ENCODE measurements at regions not wholly inside any gene's neighbourhood (a gene's known extent, or its start where the extent isn't known, plus 50 kb on each side); places are given as distances from the start of the nearest gene placed in this dataset.

- Mint-ChIP-seq H3K9me3 (no peaks in the 10 kb centered on the region), H3K27me3 (peaks cover 55% of the 10 kb centered on the region), H3K27ac (no peak overlapping the region), H3K4me1 (ENCODE audit: low read depth) (peaks cover 15% of the 10 kb centered on the region), H3K36me3 (ENCODE audit: low read depth) (no peaks in the 10 kb centered on the region), H3K4me3 (no peak overlapping the region)
- TF ChIP-seq CTCF (IDR thresholded peaks at IDR 0.05) = no peak
- intact Hi-C loops (cut with DNase I, micrococcal nuclease) = no loop called here
- Histone ChIP-seq H3K9me3 (ENCODE audit: control insufficient read depth in 1 of 2, insufficient read depth in 1 of 2, low read length in 2 of 2) (peaks cover 0 to 4% of the 10 kb centered on the region in 2 experiments), H3K36me3 (ENCODE audit: insufficient read depth, low read length) (no peaks in the 10 kb centered on the region), H3K4me1 (ENCODE audit: insufficient read depth, low read length) (peaks cover 10% of the 10 kb centered on the region), H3K4me3 (ENCODE audit: low read length) (no peak overlapping the region), H3K27me3 (ENCODE audit: control insufficient read depth in 1 of 2, insufficient read depth in 2 of 2, low read length in 2 of 2) (peaks cover 20 to 33% of the 10 kb centered on the region in 2 experiments), H3K27ac (ENCODE audit: low read depth in 1 of 2, low read length in 2 of 2) (no peak overlapping the region)
- ChIA-PET CTCF (no interaction called here), POLR2A (no interaction called here)
- DNase-seq = no peak
- ATAC-seq (ENCODE audit: poor library complexity) = no peak
These were observed 677.1 kb downstream of the TMEM121 start for GRCh38 chr14:106203438-106203837.

- H3K27me3 Mint-ChIP-seq = peaks cover 50% of the 10 kb centered on the region
- no peaks in the 10 kb centered on the region for H3K36me3 Mint-ChIP-seq (ENCODE audit: low read depth)
- peaks cover 20 to 30% of the 10 kb centered on the region in 2 experiments for H3K27me3 ChIP-seq (ENCODE audit: control insufficient read depth in 1 of 2, insufficient read depth in 2 of 2, low read length in 2 of 2)
- no peak overlapping the region for H3K4me3 ChIP-seq (ENCODE audit: low read length)
- H3K27ac Mint-ChIP-seq = no peak overlapping the region
- intact Hi-C loops (cut with DNase I, micrococcal nuclease) = no loop called here
- ChIA-PET POLR2A (no interaction called here), CTCF (no interaction called here)
- DNase-seq (no peak), ATAC-seq (ENCODE audit: poor library complexity) (no peak)
- H3K9me3 ChIP-seq (ENCODE audit: control insufficient read depth in 1 of 2, insufficient read depth in 1 of 2, low read length in 2 of 2) = peaks cover 0 to 4% of the 10 kb centered on the region in 2 experiments
- H3K4me3 Mint-ChIP-seq = no peak overlapping the region
- H3K4me1 ChIP-seq (ENCODE audit: insufficient read depth, low read length) = peaks cover 10% of the 10 kb centered on the region
- no peak for TF ChIP-seq CTCF (IDR thresholded peaks at IDR 0.05)
- H3K36me3 ChIP-seq (ENCODE audit: insufficient read depth, low read length) = no peaks in the 10 kb centered on the region
- no peak overlapping the region for H3K27ac ChIP-seq (ENCODE audit: low read depth in 1 of 2, low read length in 2 of 2)
- peaks cover 15% of the 10 kb centered on the region for H3K4me1 Mint-ChIP-seq (ENCODE audit: low read depth)
- no peaks in the 10 kb centered on the region for H3K9me3 Mint-ChIP-seq
These were observed 677.7 kb downstream of the TMEM121 start for GRCh38 chr14:106204063-106204462.

GRCh38 chr14:106207316-106207715 lies 680.9 kb downstream of the TMEM121 start:
- Mint-ChIP-seq H3K36me3 (ENCODE audit: low read depth) (no peaks in the 10 kb centered on the region), H3K4me3 (no peak overlapping the region), H3K9me3 (no peaks in the 10 kb centered on the region), H3K27ac (no peak overlapping the region), H3K4me1 (ENCODE audit: low read depth) (peaks cover 19% of the 10 kb centered on the region), H3K27me3 (peaks cover 20% of the 10 kb centered on the region)
- Histone ChIP-seq H3K36me3 (ENCODE audit: insufficient read depth, low read length) (no peaks in the 10 kb centered on the region), H3K27ac (ENCODE audit: low read depth in 1 of 2, low read length in 2 of 2) (no peak overlapping the region), H3K9me3 (ENCODE audit: control insufficient read depth in 1 of 2, insufficient read depth in 1 of 2, low read length in 2 of 2) (peaks cover 0 to 4% of the 10 kb centered on the region in 2 experiments), H3K4me1 (ENCODE audit: insufficient read depth, low read length) (peaks cover 11% of the 10 kb centered on the region), H3K4me3 (ENCODE audit: low read length) (no peak overlapping the region), H3K27me3 (ENCODE audit: control insufficient read depth in 1 of 2, insufficient read depth in 2 of 2, low read length in 2 of 2) (peaks cover 0 to 9% of the 10 kb centered on the region in 2 experiments)
- DNase-seq (no peak), ATAC-seq (ENCODE audit: poor library complexity) (no peak)
- TF ChIP-seq CTCF (IDR thresholded peaks at IDR 0.05) = no peak
- POLR2A ChIA-PET = no interaction called here
- intact Hi-C loops (cut with DNase I, micrococcal nuclease) = no loop called here
- CTCF ChIA-PET = no interaction called here

All from CD4-positive, alpha-beta T cell (primary cell).